ENCODE measurements at regions not wholly inside any gene's neighbourhood (a gene's known extent, or its start where the extent isn't known, plus 50 kb on each side); places are given as distances from the start of the nearest gene placed in this dataset.

- no peak overlapping the region for H3K27ac Mint-ChIP-seq
- intact Hi-C loops (cut with micrococcal nuclease) = no loop called here
Measured at GRCh38 chr5:93193431-93194347, 387.3 kb downstream of the NR2F1-AS1 start.

GRCh38 chr5:93192683-93193082 is 388.3 kb downstream of the NR2F1-AS1 start:
- DNase-seq (no peak), ATAC-seq (no peak)
- no peak overlapping the region for H3K27ac Mint-ChIP-seq
- H3K27me3 Mint-ChIP-seq = no peaks in the 10 kb centered on the region
- H3K36me3 Mint-ChIP-seq (ENCODE audit: low read depth) = no peaks in the 10 kb centered on the region
- no peak overlapping the region for H3K4me3 Mint-ChIP-seq
- TF ChIP-seq CTCF (IDR thresholded peaks at IDR 0.05) = no peak
- intact Hi-C loops (cut with micrococcal nuclease) = no loop called here
- no peaks in the 10 kb centered on the region for H3K4me1 Mint-ChIP-seq (ENCODE audit: low read depth)
- ChIA-PET CTCF (no interaction called here), POLR2A (no interaction called here)
- H3K9me3 Mint-ChIP-seq = no peaks in the 10 kb centered on the region

More at GRCh38 chr5:93193431-93194347, 387.3 kb downstream of the NR2F1-AS1 start:
- POLR2A ChIA-PET = no interaction called here
- H3K4me3 Mint-ChIP-seq = no peak overlapping the region
- H3K4me1 Mint-ChIP-seq (ENCODE audit: low read depth) = no peaks in the 10 kb centered on the region
- ATAC-seq = no peak
- no peak for DNase-seq
- H3K27me3 Mint-ChIP-seq = no peaks in the 10 kb centered on the region
- H3K9me3 Mint-ChIP-seq = no peaks in the 10 kb centered on the region
- no peak for TF ChIP-seq CTCF (IDR thresholded peaks at IDR 0.05)
- no peaks in the 10 kb centered on the region for H3K36me3 Mint-ChIP-seq (ENCODE audit: low read depth)
- CTCF ChIA-PET = no interaction called here

- intact Hi-C loops (cut with micrococcal nuclease) = no loop called here
- ChIA-PET CTCF (no interaction called here), POLR2A (no interaction called here)
- TF ChIP-seq CTCF (IDR thresholded peaks at IDR 0.05) = no peak
- ATAC-seq = no peak
- Mint-ChIP-seq H3K27me3 (no peaks in the 10 kb centered on the region), H3K27ac (no peak overlapping the region), H3K9me3 (no peaks in the 10 kb centered on the region), H3K4me1 (ENCODE audit: low read depth) (no peaks in the 10 kb centered on the region), H3K36me3 (ENCODE audit: low read depth) (no peaks in the 10 kb centered on the region), H3K4me3 (no peak overlapping the region)
- no peak for DNase-seq
Measured at GRCh38 chr5:93192087-93192486, 388.9 kb downstream of the NR2F1-AS1 start.

GRCh38 chr5:93191035-93191817 is 389.8 kb downstream of the NR2F1-AS1 start:
- intact Hi-C loops (cut with micrococcal nuclease) = no loop called here
- ChIA-PET CTCF (no interaction called here), POLR2A (no interaction called here)
- Mint-ChIP-seq H3K9me3 (no peaks in the 10 kb centered on the region), H3K27me3 (no peaks in the 10 kb centered on the region), H3K27ac (no peak overlapping the region), H3K4me1 (ENCODE audit: low read depth) (no peaks in the 10 kb centered on the region), H3K4me3 (no peak overlapping the region), H3K36me3 (ENCODE audit: low read depth) (no peaks in the 10 kb centered on the region)
- no peak for TF ChIP-seq CTCF (IDR thresholded peaks at IDR 0.05)
- DNase-seq = no peak
- ATAC-seq = no peak

- TF ChIP-seq CTCF (IDR thresholded peaks at IDR 0.05) = no peak
- ATAC-seq (no peak), DNase-seq (no peak)
- Mint-ChIP-seq H3K4me3 (no peak overlapping the region), H3K4me1 (ENCODE audit: low read depth) (no peaks in the 10 kb centered on the region), H3K9me3 (no peaks in the 10 kb centered on the region), H3K27me3 (no peaks in the 10 kb centered on the region), H3K27ac (no peak overlapping the region), H3K36me3 (ENCODE audit: low read depth) (no peaks in the 10 kb centered on the region)
- POLR2A ChIA-PET = no interaction called here
- CTCF ChIA-PET = no interaction called here
- intact Hi-C loops (cut with micrococcal nuclease) = no loop called here
Measured at GRCh38 chr5:93189707-93190120, 391.3 kb downstream of the NR2F1-AS1 start.

Measured in activated CD8-positive, alpha-beta T cell treated with anti-CD3 and anti-CD28 coated beads for 36 hours (primary cell).